GM21529 (cell line): ENCODE measurements at regions not wholly inside any gene's neighbourhood (a gene's known extent, or its start where the extent isn't known, plus 50 kb on each side); places are given as distances from the start of the nearest gene placed in this dataset.
"Not testable (repeated sequence)": the region's sequence is repeated elsewhere in the genome, so short reads cannot be mapped to it uniquely, and the experiment has no call there.

Experiments
- ATAC-seq: cut with Tn5 transposase; IDR thresholded peaks from one replicate; pipeline ENCODE4 v1.9.1; 2021; ENCODE audit not compliant: unreplicated experiment

DNA sequence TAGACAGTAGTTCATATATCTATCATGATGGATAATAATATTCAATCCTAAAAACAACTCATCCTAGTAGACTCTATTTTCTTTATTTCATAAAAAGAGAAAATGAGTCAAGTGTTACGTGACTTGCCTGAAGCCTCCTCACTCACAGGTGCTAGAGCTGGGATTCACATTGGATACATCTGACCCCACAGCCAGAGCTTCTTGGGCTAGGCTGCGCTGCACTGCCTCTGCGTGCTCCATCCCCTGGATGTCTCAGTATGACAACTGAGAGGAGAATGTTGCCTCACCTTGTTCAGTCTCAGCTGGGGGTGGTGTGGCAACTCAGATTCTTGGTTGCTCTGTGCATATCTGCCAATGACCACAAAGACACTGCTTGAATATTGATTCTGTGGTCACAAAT lies 286.6 kb downstream of the LIG4 start:
- no peak for ATAC-seq

GRCh38 chr13:107927557-107927956 lies 287.8 kb downstream of the LIG4 start:
- ATAC-seq: no peak

- ATAC-seq: not testable (repeated sequence)
These were observed 288.8 kb downstream of the LIG4 start for GRCh38 chr13:107926515-107926914.

GRCh38 chr13:107916902-107917301 lies 298.4 kb downstream of the LIG4 start:
- ATAC-seq: not testable (repeated sequence)

DNA sequence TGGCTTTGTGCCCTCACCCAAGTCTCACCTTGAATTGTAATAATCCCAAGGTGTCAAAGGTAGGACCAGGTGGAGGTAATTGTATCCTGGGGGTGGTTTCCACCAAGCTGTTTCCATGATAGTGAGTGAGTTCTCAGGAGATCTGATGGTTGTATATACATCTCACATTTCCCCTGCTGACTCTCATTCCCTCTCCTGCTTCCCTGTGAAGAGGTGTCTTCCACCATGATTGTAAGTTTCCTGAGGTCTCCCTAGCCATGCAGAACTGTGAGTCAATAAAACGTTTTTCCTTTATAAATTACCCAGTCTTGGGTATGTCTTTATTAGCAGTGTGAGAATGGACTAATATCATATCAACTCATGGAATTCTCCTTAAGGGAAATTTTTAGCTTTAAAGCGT lies 302.6 kb downstream of the LIG4 start:
- no peak for ATAC-seq

- no peak for ATAC-seq
These were observed 308.1 kb downstream of the LIG4 start for GRCh38 chr13:107907065-107907805.

- no peak for ATAC-seq
These were observed 309.2 kb downstream of the LIG4 start for GRCh38 chr13:107906131-107906530.

DNA sequence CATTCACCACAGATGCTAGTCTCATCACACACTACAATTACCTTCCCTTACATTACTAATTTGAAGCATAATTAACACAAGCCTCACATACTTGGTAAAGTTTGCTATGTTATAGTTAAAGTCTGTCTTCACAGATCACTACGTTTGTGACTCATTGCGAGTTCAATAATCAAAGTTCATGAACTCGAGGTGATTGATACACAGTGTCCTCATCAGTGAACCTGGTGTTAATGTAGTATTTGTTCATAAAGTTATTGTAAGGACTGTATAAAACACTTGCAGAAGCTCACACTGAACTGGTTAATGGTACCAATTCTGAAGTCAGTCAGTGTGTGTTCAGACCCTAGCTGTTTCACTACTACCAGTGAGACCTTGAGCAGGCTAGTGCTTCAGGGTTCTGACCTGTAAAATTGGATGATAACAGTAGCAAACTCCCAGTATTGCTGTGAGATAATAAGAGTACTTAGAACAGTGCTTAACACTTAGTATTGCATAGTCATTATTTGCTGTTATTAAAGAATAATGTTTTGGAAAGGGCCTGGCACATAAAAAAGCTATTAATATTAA lies 313.3 kb downstream of the LIG4 start:
- ATAC-seq: no peak

DNA sequence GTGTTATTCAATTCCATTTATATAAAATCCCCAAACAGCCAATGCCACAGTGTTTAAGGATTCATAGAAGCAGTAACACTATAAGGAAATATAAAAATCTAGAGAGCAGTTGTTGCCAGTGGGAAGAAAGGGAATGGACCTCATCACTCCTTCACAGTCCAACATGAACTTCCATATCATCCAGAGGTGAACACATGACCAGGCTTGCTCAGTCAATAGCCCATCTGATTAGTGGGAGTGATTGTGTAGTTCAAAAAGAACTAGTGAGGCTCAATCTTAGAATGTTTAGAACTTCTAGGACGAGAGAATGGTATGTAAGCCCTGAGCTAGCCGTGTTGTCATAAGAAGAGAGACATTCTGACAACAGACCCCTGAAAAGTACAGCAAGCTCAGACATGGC lies 314.1 kb downstream of the LIG4 start:
- ATAC-seq: no peak

DNA sequence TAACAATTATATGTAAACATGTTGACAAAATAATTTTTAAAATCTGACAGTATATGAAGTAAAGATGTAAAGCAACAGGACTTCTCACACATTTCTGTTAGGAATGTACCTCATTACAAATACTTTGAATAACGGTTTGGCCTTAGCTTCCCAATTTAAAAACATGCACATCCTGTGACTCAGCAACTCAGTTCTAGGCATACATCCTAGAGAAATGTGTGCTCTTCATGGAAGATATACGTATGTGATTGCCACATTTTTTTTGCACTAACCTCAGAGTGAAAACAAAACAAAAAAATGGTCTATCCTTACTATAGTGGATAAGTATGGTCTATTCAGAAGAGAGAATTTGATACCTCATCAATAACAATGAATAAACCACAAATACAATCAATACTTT lies 314.6 kb downstream of the LIG4 start:
- ATAC-seq: no peak

DNA sequence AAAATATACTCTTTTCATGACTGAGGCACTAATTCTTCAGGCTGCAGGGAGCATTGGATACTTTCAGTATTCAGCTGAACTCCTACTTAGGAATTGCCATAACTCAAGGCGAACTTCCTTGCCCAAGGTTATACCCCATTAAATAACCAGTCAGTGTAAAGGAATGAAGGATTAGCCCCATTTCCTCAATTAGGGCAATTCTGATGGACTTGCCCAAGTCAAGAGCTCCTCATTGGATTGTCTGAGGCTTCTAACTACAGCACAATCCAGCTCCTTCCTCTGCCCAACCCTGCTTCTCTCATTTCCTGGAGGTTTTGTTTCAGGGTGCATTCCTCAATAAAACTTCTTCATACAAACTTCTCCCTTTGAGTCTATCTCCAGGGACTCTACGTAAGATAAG lies 329.2 kb downstream of the LIG4 start:
- no peak for ATAC-seq

GRCh38 chr13:107884564-107884963 lies 330.8 kb downstream of the LIG4 start:
- ATAC-seq: no peak

GRCh38 chr13:107883561-107884175 lies 331.7 kb downstream of the LIG4 start:
- no peak for ATAC-seq

- ATAC-seq: no peak
These were observed 332.4 kb downstream of the LIG4 start for GRCh38 chr13:107882708-107883560.

GRCh38 chr13:107881362-107881761 lies 334.0 kb downstream of the LIG4 start:
- ATAC-seq: no peak

GRCh38 chr13:107874456-107874855 lies 340.9 kb downstream of the LIG4 start:
- ATAC-seq: no peak

DNA sequence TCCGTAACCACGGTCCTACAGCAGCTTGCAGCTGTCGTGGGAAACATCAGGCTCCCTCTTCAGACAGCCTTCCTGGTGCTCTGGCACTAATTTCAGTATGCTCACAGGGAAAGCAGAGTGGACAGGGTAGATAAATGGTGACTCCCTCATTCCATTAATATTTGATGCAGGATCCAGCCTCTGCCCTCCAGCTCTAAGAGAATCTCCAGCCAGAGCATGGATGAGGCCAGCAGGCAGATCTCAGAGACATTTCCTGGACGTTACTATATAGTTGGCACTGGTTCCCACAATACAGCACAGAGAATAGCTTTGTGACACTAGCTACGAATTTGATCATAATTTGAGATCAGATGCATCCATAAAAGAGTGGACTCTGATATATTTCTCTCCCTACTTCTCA lies 341.4 kb downstream of the LIG4 start:
- no peak for ATAC-seq

GRCh38 chr13:107870400-107870799 lies 344.9 kb downstream of the LIG4 start:
- ATAC-seq: no peak

GRCh38 chr13:107867701-107868661 lies 347.4 kb downstream of the LIG4 start:
- ATAC-seq: no peak

DNA sequence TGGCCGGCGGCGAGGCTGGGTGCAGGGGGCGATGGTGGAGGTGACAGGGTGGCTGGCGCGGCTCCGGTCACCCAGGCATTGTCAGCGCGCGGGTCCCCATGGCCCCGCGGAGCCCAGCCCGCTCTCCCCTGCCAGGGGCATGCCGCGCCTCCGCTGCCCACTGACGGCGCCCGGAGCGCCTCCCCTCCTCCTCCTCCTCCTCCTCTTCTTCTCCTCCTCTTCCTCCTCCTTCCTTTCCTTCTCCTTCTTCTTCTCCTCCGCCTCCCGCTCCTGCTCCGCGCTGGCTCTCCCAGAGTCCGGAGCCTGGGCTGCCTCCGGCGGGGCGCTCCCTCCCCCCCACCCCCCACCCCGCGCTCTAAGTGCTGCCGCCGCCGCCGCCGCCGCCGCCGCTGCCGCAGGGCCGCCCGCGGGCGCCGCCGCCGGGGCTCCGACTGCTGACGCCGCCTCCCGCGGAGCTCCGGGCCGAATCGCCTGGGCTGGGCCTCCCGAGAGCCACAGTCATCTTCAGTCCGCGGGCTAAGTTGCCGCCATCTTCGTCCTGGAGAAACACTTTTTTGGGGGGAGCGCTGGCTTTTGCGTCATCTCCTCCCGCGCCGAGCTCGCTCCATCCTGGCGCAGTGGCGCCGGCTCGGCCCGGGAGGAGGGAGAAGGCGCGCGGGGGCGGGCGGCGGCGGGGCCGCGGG lies 348.3 kb downstream of the LIG4 start:
- ATAC-seq: no peak
